CD4-positive, alpha-beta memory T cell (primary cell): ENCODE measurements at regions not wholly inside any gene's neighbourhood (a gene's known extent, or its start where the extent isn't known, plus 50 kb on each side); places are given as distances from the start of the nearest gene placed in this dataset.

Source experiments
- CTCF ChIA-PET: fragments of 350-600 bp; sonication (Branson Sonifier 250); formaldehyde crosslinking; loops from one replicate; lab custom pipeline; 2021; ENCODE audit warnings: inconsistent platforms; ENCODE audit not compliant: partially characterized antibody; lab: Charles Lee
- POLR2A ChIA-PET: fragments of 350-600 bp; sonication (Branson Sonifier 250); formaldehyde crosslinking; loops from one replicate; lab custom pipeline; 2021; ENCODE audit not compliant: partially characterized antibody; lab: Charles Lee
- DNase-seq, 5 donors: peaks; one replicate each; pipeline versions ENCODE4 v3.0.0 to v3.0.0-alpha.2; 2020 to 2022; ENCODE audit warnings: mixed read lengths in 1 of 5
- H3K27ac ChIP-seq: one replicate; pipeline ENCODE4 v1.7.0; 2013; ENCODE audit warnings: low read depth, low read length
- H3K27me3 ChIP-seq: 2 replicates; pipeline ENCODE4 v1.7.0; 2013; ENCODE audit warnings: mild to moderate bottlenecking, low read length, moderate library complexity; ENCODE audit not compliant: insufficient read depth
- H3K36me3 ChIP-seq: 2 replicates; pipeline ENCODE4 v1.7.0; 2013; ENCODE audit warnings: mild to moderate bottlenecking, low read length, moderate library complexity; ENCODE audit not compliant: insufficient read depth
- H3K4me1 ChIP-seq: 2 replicates; pipeline ENCODE4 v1.7.0; 2013; ENCODE audit warnings: mild to moderate bottlenecking, low read length, moderate library complexity; ENCODE audit not compliant: insufficient read depth
- H3K4me3 ChIP-seq, 2 donors: one replicate each; pipeline ENCODE4 v1.7.0; 2013; ENCODE audit warnings: low read length in 2 of 2, mild to moderate bottlenecking in 1 of 2
- H3K9me3 ChIP-seq, 2 donors: one replicate each; pipeline ENCODE4 v1.7.0; 2013; ENCODE audit warnings: low read length in 2 of 2, control low read depth in 1 of 2; ENCODE audit not compliant: control insufficient read depth in 1 of 2
- H3K27ac Mint-ChIP-seq, 7 donors: one replicate each; pipeline ENCODE4 v1.8.0; 2020 to 2021; ENCODE audit warnings: mixed read lengths in 7 of 7, mild to moderate bottlenecking in 6 of 7, inconsistent platforms in 3 of 7, moderate library complexity in 3 of 7
- H3K27me3 Mint-ChIP-seq, 2 donors: one replicate each; pipeline ENCODE4 v1.8.0; 2020 to 2021; ENCODE audit warnings: mixed read lengths in 2 of 2
- H3K36me3 Mint-ChIP-seq, 2 donors: one replicate each; pipeline ENCODE4 v1.8.0; 2020 to 2021; ENCODE audit warnings: mixed read lengths in 2 of 2, inconsistent platforms in 1 of 2, mild to moderate bottlenecking in 1 of 2
- H3K4me1 Mint-ChIP-seq, 4 donors: one replicate each; pipeline ENCODE4 v1.8.0; 2020 to 2021; ENCODE audit warnings: mixed read lengths in 4 of 4, mild to moderate bottlenecking in 1 of 4
- H3K4me3 Mint-ChIP-seq, 8 donors: one replicate each; pipeline ENCODE4 v1.8.0; 2020 to 2021; ENCODE audit warnings: mixed read lengths in 8 of 8, mild to moderate bottlenecking in 7 of 8, moderate library complexity in 6 of 8, inconsistent platforms in 3 of 8
- H3K9me3 Mint-ChIP-seq, 8 donors: one replicate each; pipeline ENCODE4 v1.8.0; 2020 to 2021; ENCODE audit warnings: mixed read lengths in 8 of 8, mild to moderate bottlenecking in 5 of 8, inconsistent platforms in 3 of 8, moderate library complexity in 1 of 8
- intact Hi-C: fragments of 100-400 bp; cut with micrococcal nuclease; formaldehyde crosslinking; loops from one replicate; pipeline ENCODE4 v1.15.1; 2023

DNA sequence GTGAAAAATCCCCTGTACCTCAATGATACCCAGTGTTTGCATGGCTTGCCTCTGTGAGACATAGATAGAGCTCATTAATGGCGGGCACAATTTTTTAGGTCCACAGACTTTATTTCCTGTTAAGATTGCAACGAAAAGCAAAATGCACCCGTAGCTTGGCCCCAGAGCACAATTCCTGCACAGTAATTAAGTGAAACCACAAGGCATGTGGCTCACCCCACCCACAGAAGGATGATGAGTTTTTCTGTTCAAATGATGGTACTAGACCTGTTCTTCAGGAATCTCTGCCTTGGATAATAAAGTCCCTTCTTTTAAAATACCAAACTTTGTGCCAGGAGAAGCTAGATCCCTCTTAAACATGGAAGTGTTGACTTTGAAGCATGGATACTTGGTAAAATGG is 738.1 kb downstream of the QKI start:
- Histone ChIP-seq H3K27ac (no peak overlapping the region), H3K9me3 (no peaks in the 10 kb centered on the region), H3K4me1 (no peaks in the 10 kb centered on the region), H3K4me3 (no peak overlapping the region), H3K36me3 (no peaks in the 10 kb centered on the region), H3K27me3 (no peaks in the 10 kb centered on the region)
- H3K27me3 Mint-ChIP-seq, result peaks cover 0 to 2% of the 10 kb centered on the region in 2 donors
- ChIA-PET CTCF (no interaction called here), POLR2A (no interaction called here)
- H3K9me3 Mint-ChIP-seq, result peaks cover 0 to 4% (median 2%) of the 10 kb centered on the region in 8 donors
- no peak for DNase-seq
- H3K4me1 Mint-ChIP-seq, result no peaks in the 10 kb centered on the region
- no peaks in the 10 kb centered on the region for H3K36me3 Mint-ChIP-seq
- no peak overlapping the region for H3K27ac Mint-ChIP-seq
- intact Hi-C loops, result no loop called here
- H3K4me3 Mint-ChIP-seq, result no peak overlapping the region

DNA sequence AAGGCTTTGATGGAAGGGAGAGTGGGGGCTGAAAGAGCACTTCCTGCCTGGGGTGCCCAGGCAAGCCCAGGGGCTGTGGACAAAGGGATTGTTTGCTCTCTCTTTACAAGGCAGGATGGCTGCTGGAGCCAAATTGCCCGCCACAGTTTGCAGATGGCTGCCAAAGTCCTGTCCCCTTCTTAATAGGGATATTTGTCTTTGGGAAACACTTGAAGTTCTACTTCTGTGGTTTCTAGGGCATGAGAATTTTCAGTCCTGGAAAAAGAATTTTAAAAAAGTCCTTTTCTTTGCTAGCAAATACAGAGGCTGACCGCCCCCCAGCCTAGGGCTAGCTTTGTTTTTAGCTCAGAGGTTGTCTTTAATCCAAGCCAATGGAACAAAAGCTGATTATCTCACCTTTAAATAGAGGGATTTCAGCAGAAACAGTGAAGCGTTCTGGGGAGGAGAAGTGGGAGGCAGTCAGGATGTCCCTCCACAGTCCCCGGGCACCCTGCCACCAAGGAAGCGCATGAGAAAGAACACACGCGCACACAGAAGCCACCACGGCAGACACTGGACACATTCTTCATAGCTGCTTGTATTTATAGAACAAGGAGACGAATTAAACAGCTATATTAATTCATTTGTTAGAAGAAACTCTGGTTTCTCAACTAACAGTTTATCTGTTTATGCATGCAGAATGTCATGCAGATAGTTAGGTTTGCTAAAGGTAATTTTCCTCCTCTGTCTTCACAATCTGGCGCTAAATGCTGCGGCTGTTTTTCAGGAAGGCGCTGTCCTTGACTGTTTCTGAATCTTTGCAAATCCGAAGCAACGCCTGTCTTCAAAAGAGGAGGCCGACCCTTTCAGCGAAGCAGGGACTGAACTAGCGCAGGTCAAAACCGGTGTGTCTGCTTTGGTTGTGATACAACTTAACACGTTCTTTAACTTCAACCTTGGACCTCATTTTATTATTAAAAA is 736.9 kb downstream of the QKI start:
- Histone ChIP-seq H3K27ac (no peak overlapping the region), H3K4me3 (no peak overlapping the region), H3K4me1 (no peaks in the 10 kb centered on the region), H3K36me3 (no peaks in the 10 kb centered on the region), H3K9me3 (no peaks in the 10 kb centered on the region), H3K27me3 (no peaks in the 10 kb centered on the region)
- H3K27me3 Mint-ChIP-seq, result peaks cover 0 to 2% of the 10 kb centered on the region in 2 donors
- peaks cover 0 to 4% (median 2%) of the 10 kb centered on the region in 8 donors for H3K9me3 Mint-ChIP-seq
- H3K4me1 Mint-ChIP-seq, result no peaks in the 10 kb centered on the region
- no peak overlapping the region for H3K4me3 Mint-ChIP-seq
- H3K36me3 Mint-ChIP-seq, result no peaks in the 10 kb centered on the region
- CTCF ChIA-PET, result no interaction called here
- POLR2A ChIA-PET, result no interaction called here
- H3K27ac Mint-ChIP-seq, result no peak overlapping the region
- no peak for DNase-seq
- intact Hi-C loops, result no loop called here

DNA sequence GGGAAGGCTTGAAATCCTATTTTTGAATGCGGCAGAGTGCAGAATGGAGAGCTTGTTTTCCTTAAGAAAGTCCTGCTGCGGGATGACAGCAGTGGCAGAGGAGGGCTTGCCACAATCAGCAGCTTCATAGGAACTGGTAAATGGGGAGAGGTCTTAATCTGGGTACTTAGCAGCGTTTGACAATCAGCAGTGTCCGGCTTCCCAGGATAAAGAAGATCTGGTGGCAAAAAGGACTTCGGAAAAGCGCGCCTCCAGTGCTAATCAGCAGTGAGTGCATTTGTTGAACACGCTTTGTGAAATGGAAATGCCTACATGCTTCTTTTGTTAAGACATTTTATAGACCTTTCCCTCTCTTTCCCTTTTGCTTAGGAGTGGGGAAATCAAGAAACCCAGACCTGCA is 735.7 kb downstream of the QKI start:
- Mint-ChIP-seq H3K9me3 (peaks cover 0 to 4% (median under 1%) of the 10 kb centered on the region in 8 donors), H3K36me3 (no peaks in the 10 kb centered on the region), H3K27ac (no peak overlapping the region), H3K4me3 (no peak overlapping the region), H3K27me3 (peaks cover 0 to 2% of the 10 kb centered on the region in 2 donors), H3K4me1 (no peaks in the 10 kb centered on the region)
- Histone ChIP-seq H3K27me3 (no peaks in the 10 kb centered on the region), H3K4me3 (no peak overlapping the region), H3K9me3 (no peaks in the 10 kb centered on the region), H3K27ac (no peak overlapping the region), H3K36me3 (no peaks in the 10 kb centered on the region), H3K4me1 (no peaks in the 10 kb centered on the region)
- intact Hi-C loops, result no loop called here
- ChIA-PET POLR2A (no interaction called here), CTCF (no interaction called here)
- no peak for DNase-seq

DNA sequence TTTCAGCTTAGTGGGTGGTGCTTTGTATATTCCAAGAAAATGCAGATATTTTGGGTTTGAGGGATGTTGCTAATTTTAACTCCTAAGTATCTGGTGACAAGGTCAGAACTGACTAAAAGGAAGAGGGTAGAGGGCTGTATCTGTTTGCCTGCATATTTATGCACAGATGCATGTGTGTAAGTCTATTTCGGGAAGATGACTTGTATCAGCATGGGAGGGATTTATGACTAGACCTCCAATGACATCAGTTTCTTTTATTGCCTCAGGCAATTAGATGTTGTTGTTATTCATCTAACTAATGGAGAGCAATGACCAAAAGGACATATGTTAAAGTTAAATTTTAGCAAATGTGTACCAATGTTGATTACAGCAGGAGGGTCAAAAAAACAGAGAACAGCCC is 734.3 kb downstream of the QKI start:
- Histone ChIP-seq H3K27me3 (no peaks in the 10 kb centered on the region), H3K4me3 (no peak overlapping the region), H3K4me1 (no peaks in the 10 kb centered on the region), H3K27ac (no peak overlapping the region), H3K9me3 (no peaks in the 10 kb centered on the region), H3K36me3 (no peaks in the 10 kb centered on the region)
- Mint-ChIP-seq H3K4me1 (no peaks in the 10 kb centered on the region), H3K4me3 (no peak overlapping the region), H3K27me3 (peaks cover 0 to 2% of the 10 kb centered on the region in 2 donors), H3K36me3 (no peaks in the 10 kb centered on the region), H3K9me3 (peaks cover 0 to 4% (median under 1%) of the 10 kb centered on the region in 8 donors), H3K27ac (no peak overlapping the region)
- CTCF ChIA-PET, result no interaction called here
- intact Hi-C loops, result no loop called here
- DNase-seq, result no peak
- POLR2A ChIA-PET, result no interaction called here

DNA sequence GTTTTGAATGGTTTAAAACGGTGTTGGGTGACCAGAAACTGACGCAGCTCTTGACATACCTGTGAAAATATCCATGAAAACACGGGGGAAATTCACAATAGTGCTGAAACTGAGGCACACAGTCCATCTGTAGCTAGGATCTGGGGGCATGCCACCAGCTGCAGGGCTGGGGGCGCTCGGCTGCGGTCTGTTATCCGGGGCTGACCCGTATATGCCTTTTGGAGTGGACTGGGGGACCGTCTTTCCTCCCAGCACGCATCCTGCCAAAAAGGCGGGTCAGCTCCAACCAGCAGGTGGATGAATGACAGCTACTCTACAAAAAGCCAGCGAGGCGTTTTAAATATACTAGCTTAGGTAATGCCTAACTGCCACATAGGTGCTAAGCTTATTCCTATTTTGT is 729.8 kb downstream of the QKI start:
- Histone ChIP-seq H3K36me3 (no peaks in the 10 kb centered on the region), H3K4me1 (no peaks in the 10 kb centered on the region), H3K27ac (no peak overlapping the region), H3K27me3 (no peaks in the 10 kb centered on the region), H3K4me3 (no peak overlapping the region), H3K9me3 (no peaks in the 10 kb centered on the region)
- no peak for DNase-seq
- no peaks in the 10 kb centered on the region for H3K36me3 Mint-ChIP-seq
- no peak overlapping the region for H3K27ac Mint-ChIP-seq
- ChIA-PET POLR2A (no interaction called here), CTCF (no interaction called here)
- peaks cover 0 to 2% of the 10 kb centered on the region in 2 donors for H3K27me3 Mint-ChIP-seq
- no peak overlapping the region for H3K4me3 Mint-ChIP-seq
- no peaks in the 10 kb centered on the region for H3K4me1 Mint-ChIP-seq
- H3K9me3 Mint-ChIP-seq, result peaks cover 0 to 5% (median under 1%) of the 10 kb centered on the region in 8 donors
- intact Hi-C loops, result no loop called here

DNA sequence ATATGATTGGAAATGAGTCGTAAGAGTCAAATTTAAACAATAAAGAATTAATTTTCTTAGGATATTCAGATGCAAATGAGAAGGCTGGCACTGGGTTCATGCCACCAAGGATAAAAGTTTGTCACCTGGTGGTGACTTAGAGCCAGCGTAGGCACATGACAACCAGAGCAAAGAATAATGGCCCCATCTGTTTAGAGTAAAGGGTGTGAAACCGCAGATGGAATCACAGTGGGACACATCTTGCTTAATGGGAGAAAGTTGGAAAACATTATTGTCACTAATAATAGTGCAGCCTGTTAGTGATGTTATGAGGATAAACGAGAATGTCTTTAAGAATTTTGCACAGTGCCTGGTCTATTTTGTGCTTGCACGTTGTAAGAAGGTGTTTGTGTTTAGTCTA is 727.8 kb downstream of the QKI start:
- no peak overlapping the region for H3K4me3 ChIP-seq
- no peaks in the 10 kb centered on the region for H3K9me3 ChIP-seq
- Mint-ChIP-seq H3K4me3 (no peak overlapping the region), H3K4me1 (no peaks in the 10 kb centered on the region), H3K9me3 (peaks cover 0 to 2% (median 0%) of the 10 kb centered on the region in 8 donors), H3K27me3 (peaks cover 0 to 2% of the 10 kb centered on the region in 2 donors), H3K36me3 (no peaks in the 10 kb centered on the region), H3K27ac (no peak overlapping the region)
- H3K27ac ChIP-seq, result no peak overlapping the region
- no peak for DNase-seq
- intact Hi-C loops, result no loop called here
- H3K36me3 ChIP-seq, result no peaks in the 10 kb centered on the region
- no peaks in the 10 kb centered on the region for H3K27me3 ChIP-seq
- ChIA-PET POLR2A (no interaction called here), CTCF (no interaction called here)
- H3K4me1 ChIP-seq, result no peaks in the 10 kb centered on the region

DNA sequence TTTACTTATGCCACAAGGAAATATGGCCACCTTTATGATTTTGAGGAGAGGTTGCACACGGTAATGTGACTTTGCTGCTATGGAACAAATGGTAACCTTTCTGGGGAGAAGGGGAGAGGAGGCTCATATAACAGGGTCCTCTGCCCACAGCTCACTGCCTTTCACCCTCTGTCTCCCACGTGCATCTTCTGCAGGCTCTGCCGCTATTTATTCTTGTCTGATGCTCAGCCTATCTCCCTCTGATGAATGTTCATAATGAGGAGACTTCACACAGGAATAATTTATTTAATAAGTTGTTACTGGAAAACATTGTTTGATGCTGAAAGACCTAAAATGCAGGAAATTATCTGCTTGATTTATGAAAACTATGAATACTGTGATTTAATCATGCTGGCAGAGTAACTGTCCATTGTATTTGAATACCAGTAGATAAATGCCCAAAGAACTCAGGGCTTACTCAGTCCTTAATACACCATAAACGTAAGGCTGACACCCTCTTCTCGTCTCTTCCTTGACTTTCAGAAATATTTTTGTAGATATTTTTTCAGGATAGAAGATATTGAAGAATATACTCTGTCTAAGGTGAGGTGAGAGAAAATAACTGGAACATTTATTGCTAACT is 721.1 kb downstream of the QKI start:
- ChIA-PET CTCF (no interaction called here), POLR2A (no interaction called here)
- DNase-seq, result no peak
- no peak overlapping the region for H3K4me3 Mint-ChIP-seq
- H3K36me3 Mint-ChIP-seq, result no peaks in the 10 kb centered on the region
- no peak overlapping the region for H3K27ac Mint-ChIP-seq
- H3K4me1 Mint-ChIP-seq, result no peaks in the 10 kb centered on the region
- Histone ChIP-seq H3K4me1 (no peaks in the 10 kb centered on the region), H3K9me3 (no peaks in the 10 kb centered on the region), H3K27ac (no peak overlapping the region), H3K4me3 (no peak overlapping the region), H3K36me3 (no peaks in the 10 kb centered on the region), H3K27me3 (no peaks in the 10 kb centered on the region)
- H3K9me3 Mint-ChIP-seq, result peaks cover 0 to 5% (median 0%) of the 10 kb centered on the region in 8 donors
- H3K27me3 Mint-ChIP-seq, result peaks cover 0 to 2% of the 10 kb centered on the region in 2 donors
- intact Hi-C loops, result no loop called here
